Frontal cortex (tissue), 3 donors: ENCODE measurements at regions not wholly inside any gene's neighbourhood (a gene's known extent, or its start where the extent isn't known, plus 50 kb on each side); places are given as distances from the start of the nearest gene placed in this dataset.

Source experiments
- DNase-seq, 2 donors: peaks; one replicate each; pipeline ENCODE4 v3.0.0; 2012; ENCODE audit warnings: low spot score in 2 of 2
- FAIRE-seq: peaks from 2 replicates; lab custom pipeline; 2012; peaks lifted over from hg19 to GRCh38; lab: Jason Lieb, UNC
- donor health status: control.
- donor health status: control.
- donor health status: control.

DNA sequence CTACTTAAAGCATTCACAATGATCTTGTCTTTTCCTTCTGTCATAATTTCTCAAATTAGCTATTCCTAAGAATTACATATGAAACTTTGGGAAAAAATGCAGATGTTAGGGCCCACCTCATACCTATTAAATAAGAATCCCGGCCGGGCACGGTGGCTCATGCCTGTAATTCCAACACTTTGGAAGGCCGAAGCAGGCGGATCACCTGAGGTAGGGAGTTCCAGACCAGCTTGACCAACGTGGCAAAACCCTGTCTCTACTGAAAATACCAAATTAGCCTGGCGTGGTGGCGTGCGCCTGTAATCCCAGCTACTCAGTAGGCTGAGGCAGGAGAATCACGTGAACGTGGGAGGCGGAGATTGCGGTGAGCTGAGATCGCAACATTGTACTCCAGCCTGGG lies 158.4 kb upstream of the TLL1 start:
- no peak for FAIRE-seq
- DNase-seq, result no peak

- DNase-seq, result no peak
- no peak for FAIRE-seq
Observed at GRCh38 chr4:165715211-165715610, 157.8 kb upstream of the TLL1 start.

- FAIRE-seq (no peak), DNase-seq (no peak)
Observed at GRCh38 chr4:165715989-165716388, 157.0 kb upstream of the TLL1 start.

DNA sequence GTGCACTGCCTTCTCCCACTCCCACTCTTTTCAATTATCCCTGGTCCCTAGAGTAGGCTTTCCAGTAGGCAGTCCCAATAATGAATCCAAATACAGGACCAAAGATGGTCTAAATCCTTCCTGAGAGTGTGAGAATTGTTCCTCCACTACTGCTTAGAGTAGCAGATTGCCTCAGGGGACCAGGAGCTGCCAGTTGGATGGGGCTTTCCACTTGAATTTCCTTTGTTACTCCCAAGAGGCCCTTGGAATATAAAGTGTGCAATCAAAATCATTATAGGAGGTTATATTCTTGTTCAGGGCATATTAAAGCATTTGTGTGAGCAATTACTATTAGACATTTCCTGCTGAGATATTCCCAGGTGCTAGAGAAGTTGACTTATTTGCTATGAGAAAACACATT lies 156.6 kb upstream of the TLL1 start:
- no peak for DNase-seq
- FAIRE-seq, result no peak

GRCh38 chr4:165718660-165719059 lies 154.4 kb upstream of the TLL1 start:
- DNase-seq, result no peak
- FAIRE-seq, result no peak

DNA sequence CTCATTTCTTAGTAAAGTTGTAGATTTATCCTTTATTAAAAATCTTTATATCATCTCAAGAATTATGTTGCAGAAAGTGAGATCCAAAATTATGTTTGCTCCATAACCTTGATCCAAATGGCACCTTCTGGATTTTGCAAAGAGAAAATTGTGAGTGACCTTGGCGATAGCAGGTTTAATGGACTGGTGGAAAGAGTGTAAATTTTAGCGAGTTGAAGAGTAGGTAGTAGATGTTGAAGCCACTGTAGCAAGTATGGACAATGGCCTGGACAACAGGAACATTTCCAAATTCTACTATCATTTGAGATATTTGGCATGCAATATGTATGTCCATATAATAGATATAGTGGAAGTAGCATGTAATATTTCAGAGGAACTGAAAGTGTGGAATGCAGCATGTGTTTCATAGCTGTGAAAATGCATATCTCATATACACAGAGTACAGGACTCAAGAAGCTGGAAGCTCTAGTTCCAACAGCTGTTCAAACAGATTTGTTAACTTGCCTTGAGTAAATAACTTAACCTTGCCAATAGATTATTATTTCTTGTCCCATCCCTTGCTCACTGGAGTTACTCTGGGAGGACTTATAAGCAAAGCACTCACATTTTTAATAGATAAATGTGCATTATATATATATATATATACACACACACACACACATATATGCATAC lies 152.5 kb upstream of the TLL1 start:
- DNase-seq (no peak), FAIRE-seq (no peak)

GRCh38 chr4:165721815-165722214 lies 151.2 kb upstream of the TLL1 start:
- DNase-seq, result no peak
- no peak for FAIRE-seq

DNA sequence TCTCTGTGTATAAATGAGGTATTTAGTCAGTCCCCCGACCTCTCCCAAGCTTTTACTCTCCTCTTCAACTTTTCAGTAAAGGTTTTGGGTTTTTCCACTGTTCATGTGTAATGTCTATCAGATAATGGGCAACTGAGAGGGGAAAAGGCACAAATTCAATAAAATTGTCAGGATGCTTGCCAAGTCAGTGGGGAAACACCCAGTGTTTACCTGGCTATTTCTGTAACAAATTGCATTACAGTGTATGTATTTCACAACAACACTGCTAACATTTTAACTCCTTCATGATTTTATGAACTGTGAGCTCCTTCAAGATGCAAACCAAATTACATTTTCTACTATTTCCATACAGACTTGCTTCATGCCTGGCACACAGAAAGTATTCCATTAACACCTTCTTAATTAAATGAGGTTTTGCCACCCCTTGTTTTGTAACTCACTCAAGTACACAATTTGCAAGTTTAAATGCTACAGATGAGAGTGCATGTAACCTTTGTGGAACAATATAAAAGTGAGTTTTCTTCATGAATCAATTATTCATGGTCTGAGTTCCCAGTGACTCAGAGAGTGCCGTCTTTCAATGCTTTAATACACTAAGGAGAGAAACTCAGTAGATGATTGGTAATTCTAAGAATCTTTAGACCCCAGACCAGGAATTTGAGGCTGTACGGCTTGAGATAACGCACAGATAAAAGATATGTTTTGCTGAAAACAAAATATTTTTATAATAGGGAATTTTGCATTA lies 149.8 kb upstream of the TLL1 start:
- DNase-seq (no peak), FAIRE-seq (no peak)

DNA sequence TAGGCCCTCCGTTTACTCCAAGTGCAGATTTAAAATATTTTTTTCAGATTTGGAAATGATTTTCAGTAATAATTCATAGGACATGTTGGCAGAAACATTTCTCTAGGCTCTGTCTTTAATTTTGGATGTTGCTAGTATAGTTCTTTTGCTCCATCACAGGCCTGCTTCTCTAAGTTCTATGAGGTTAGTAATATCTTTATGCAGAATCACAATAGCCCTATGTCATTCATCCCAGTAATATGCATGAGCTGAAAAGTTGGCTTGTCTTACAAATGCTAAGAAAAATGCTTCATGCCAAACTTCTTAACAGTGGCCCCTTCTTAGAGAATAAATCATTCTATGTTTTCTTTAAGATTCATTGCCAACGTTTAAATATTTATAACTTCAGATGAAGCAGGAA lies 148.3 kb upstream of the TLL1 start:
- FAIRE-seq, result no peak
- no peak for DNase-seq

GRCh38 chr4:165725352-165725751 lies 147.7 kb upstream of the TLL1 start:
- FAIRE-seq (no peak), DNase-seq (no peak)

- DNase-seq, result no peak
- FAIRE-seq, result no peak
Observed at GRCh38 chr4:165726831-165727230, 146.2 kb upstream of the TLL1 start.

DNA sequence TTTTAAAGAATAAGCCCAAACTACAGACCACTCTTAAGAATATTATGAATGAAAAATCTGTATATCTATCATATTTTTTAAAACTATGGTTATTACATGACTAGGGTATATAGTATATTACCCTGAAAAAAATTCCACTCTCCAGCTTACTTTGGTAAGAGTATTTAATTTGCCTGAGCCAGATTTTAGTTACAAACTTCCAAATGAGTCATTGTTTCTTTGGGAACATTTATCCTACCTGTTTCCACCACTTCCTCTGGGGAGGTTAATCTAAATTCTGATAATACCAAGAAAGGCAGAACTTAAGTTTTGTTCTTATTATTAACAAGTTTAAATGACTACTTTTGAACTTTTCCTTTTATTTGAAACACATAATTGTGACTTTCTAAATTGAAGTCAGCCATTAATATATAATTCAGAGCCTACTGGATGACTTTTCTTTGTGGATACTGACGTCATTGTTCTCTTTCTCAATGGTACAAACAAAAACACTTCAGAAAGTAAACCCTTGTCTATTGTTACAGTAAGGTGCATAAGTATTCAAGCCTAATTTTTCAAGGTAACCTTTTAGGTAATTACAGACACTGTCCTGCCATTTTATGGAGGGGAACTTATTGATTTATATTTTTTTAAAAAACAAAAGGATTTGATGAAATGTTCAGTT lies 135.6 kb upstream of the TLL1 start:
- DNase-seq, result no peak
- FAIRE-seq, result no peak

GRCh38 chr4:165738571-165738970 lies 134.5 kb upstream of the TLL1 start:
- no peak for DNase-seq
- FAIRE-seq, result no peak

DNA sequence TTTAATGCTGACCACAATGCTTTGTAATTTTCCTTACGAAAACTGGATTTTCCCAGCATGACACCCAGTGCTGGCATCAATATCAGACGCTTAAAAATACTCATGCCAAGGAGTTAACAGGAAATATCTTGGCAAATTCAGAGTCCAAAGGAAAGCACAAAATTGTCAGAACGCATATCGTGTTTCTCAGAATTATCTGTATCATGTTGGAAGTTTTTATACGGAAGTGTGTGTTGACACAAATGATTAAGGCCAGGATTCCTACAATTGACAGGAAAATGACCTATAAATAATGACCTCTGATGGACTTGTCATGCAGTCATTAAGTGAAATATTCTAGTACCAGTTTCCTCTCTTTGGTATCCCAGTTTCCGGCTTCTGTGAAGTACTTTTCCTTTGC lies 132.1 kb upstream of the TLL1 start:
- FAIRE-seq (no peak), DNase-seq (no peak)

GRCh38 chr4:165743422-165743821 lies 129.6 kb upstream of the TLL1 start:
- FAIRE-seq (no peak), DNase-seq (no peak)

GRCh38 chr4:165744370-165744769 lies 128.7 kb upstream of the TLL1 start:
- no peak for DNase-seq
- FAIRE-seq, result no peak

DNA sequence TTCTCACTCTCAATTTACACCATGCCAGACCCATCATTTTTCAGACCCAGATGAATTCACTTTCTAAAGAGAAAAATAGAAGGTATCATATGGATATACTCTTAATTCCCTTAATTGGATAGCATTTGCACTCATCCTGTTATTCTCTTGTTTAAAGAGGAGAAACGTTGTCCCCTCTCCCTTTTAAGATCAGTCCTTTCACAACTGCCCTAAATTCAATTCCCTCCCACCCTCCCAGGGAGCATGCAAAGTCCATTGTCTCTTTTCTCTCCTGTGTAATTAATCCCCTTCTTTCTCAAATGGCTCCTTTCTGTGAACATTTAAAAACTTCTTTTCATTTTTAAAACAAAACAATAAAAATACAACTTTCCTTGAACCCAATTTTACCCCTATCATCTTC lies 124.7 kb upstream of the TLL1 start:
- DNase-seq (no peak), FAIRE-seq (no peak)

DNA sequence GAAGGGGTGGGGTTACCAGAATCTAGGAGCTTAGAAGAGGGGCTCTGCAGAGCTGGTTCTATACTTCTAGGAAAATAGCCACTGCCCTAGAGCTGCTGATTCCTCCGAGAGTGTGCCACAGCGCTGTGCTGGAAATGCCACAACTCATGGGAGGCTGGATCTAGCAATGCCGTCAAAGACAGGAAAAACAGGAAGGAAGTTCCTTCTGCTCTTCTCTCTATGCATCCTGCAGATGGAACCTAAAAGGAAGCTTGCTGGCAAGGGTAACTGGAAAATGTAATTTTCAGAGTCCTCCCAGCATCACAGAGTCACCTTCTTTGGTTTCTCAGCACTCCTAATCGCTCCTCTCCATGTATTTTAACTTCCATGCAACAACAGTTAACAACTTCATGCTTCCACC lies 121.2 kb upstream of the TLL1 start:
- DNase-seq (no peak), FAIRE-seq (no peak)

DNA sequence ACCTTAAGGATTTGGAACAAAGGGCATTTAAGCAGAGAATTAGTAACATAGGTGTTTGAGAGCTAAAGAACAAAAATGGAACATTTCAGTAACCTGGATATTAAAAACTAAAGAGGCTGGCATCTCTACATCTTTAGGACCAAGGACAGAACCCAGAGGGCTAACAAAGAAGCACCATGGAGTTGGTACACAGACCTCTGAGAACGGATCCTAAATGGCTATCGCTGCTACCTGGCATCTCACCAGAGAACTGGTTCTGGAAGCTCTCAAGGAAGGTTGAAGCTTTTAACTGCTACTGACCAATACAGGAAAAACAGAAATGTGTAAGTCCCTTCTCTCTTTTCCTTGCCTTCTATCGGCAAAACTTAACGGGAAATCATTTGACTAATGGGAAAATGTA lies 118.4 kb upstream of the TLL1 start:
- FAIRE-seq, result no peak
- no peak for DNase-seq

- FAIRE-seq (no peak), DNase-seq (no peak)
Observed at GRCh38 chr4:165756836-165757235, 116.2 kb upstream of the TLL1 start.

GRCh38 chr4:165757451-165757850 lies 115.6 kb upstream of the TLL1 start:
- FAIRE-seq, result no peak
- DNase-seq, result no peak
